SU-DHL-6 (cell line): ENCODE measurements at regions not wholly inside any gene's neighbourhood (a gene's known extent, or its start where the extent isn't known, plus 50 kb on each side); places are given as distances from the start of the nearest gene placed in this dataset.

ENCODE experiments used
- CTCF ChIP-seq: fragments of 200-600 bp; sonication (generic); IDR thresholded peaks from one replicate; pipeline ENCODE4 v1.5.1; 2017; ENCODE audit warnings: antibody characterized with exemption, mild to moderate bottlenecking, low read length, moderate library complexity; ENCODE audit not compliant: insufficient read depth, poor library complexity, severe bottlenecking
- EZH2phosphoT487 ChIP-seq: fragments of 200-600 bp; sonication (generic), shearing (Covaris generic); conservative IDR thresholded peaks from 2 replicates; pipeline ENCODE4 v1.6.1; 2018; ENCODE audit warnings: mild to moderate bottlenecking, antibody characterized with exemption, low read length, moderate library complexity, mixed read lengths

GRCh38 chr2:63680455-63680854 is 91.7 kb downstream of the MDH1 start:
- TF ChIP-seq CTCF (no peak), EZH2phosphoT487 (no peak)
